ENCODE measurements at regions not wholly inside any gene's neighbourhood (a gene's known extent, or its start where the extent isn't known, plus 50 kb on each side); places are given as distances from the start of the nearest gene placed in this dataset.

GRCh38 chr11:86738568-86738967, 61.8 kb upstream of the PRSS23 start (continued):
- TF ChIP-seq ZBTB11 (CRISPR knock-in tag; IDR thresholded peaks at IDR 0.05) (no peak), TRIM25 (IDR thresholded peaks at IDR 0.05; ENCODE audit: borderline replicate concordance) (no peak), NEUROD1 (IDR thresholded peaks at IDR 0.05; ENCODE audit: borderline replicate concordance, low read depth, low read length, partially characterized antibody) (no peak), DNMT1 (IDR thresholded peaks at IDR 0.05) (no peak), GTF2E2 (tag; IDR thresholded peaks at IDR 0.05) (no peak), TSHZ1 (CRISPR knock-in tag; IDR thresholded peaks at IDR 0.05) (no peak), HDAC8 (tag; IDR thresholded peaks at IDR 0.05) (no peak), TRIM28 (IDR thresholded peaks at IDR 0.05) (no peak), NFIX (CRISPR knock-in tag; IDR thresholded peaks at IDR 0.05; ENCODE audit: low read depth) (no peak), MAFF (IDR thresholded peaks at IDR 0.05; ENCODE audit: low read length) (peak; percentile 77), HMGXB4 (CRISPR knock-in tag; IDR thresholded peaks at IDR 0.05) (no peak), NFE2L1 (tag; IDR thresholded peaks at IDR 0.05; ENCODE audit: borderline replicate concordance, low read depth) (peak; percentile 82), ZNF277 (CRISPR knock-in tag; IDR thresholded peaks at IDR 0.05; ENCODE audit: borderline replicate concordance) (no peak), JUND (IDR thresholded peaks at IDR 0.05; ENCODE audit: borderline replicate concordance, low read depth, low read length) (peak; percentile 68), JUND (tag; IDR thresholded peaks at IDR 0.05; ENCODE audit: borderline replicate concordance, low read depth, low read length) (peak; percentile 41; the same call in 1 of the 3 replicates), GATAD2A (IDR thresholded peaks at IDR 0.05) (no peak)

All from K562 (cell line).